IMR-90 (cell line): ENCODE measurements at regions not wholly inside any gene's neighbourhood (a gene's known extent, or its start where the extent isn't known, plus 50 kb on each side); places are given as distances from the start of the nearest gene placed in this dataset.

Experiments used
- ATAC-seq: fragments of 200-7000 bp; cut with Tn5 transposase; 2 replicates; pipeline ENCODE4 v1.9.1; 2020; ENCODE audit warnings: low read depth, mild to moderate bottlenecking, moderate library complexity
- BruUV-seq: library from RNA; stranded (reverse); fragments of 400-500 nt; replicated peaks from 2 replicates; lab custom pipeline; 2021; lab: Mats Ljungman, UMichigan
- CTCF ChIA-PET: fragments of 300-600 bp; formaldehyde crosslinking; extraction: SDS; loops from one replicate; lab custom pipeline; 2021; ENCODE audit warnings: antibody characterized with exemption; lab: Yijun Ruan, JAX
- POLR2A ChIA-PET: fragments of 300-600 bp; sonication (Branson Sonifier 250); formaldehyde crosslinking; loops from one replicate; lab custom pipeline; 2022; ENCODE audit warnings: antibody characterized with exemption; ENCODE audit not compliant: unreplicated experiment; lab: Charles Lee
- DNase-seq: peaks from one replicate; pipeline ENCODE4 v3.0.0; 2013
- H2AFZ ChIP-seq: replicated peaks from 2 replicates; pipeline ENCODE3; 2013; ENCODE audit warnings: low read length, mild to moderate bottlenecking; ENCODE audit not compliant: poor library complexity
- H2AK5ac ChIP-seq: 2 replicates; pipeline ENCODE4 v1.6.1; 2013; ENCODE audit warnings: low read depth, low read length, inconsistent platforms
- H2AK9ac ChIP-seq: replicated peaks from 2 replicates; pipeline ENCODE3; 2013; ENCODE audit warnings: mild to moderate bottlenecking, low read depth, low read length, moderate library complexity; ENCODE audit not compliant: poor library complexity
- H2BK120ac ChIP-seq: 2 replicates; pipeline ENCODE4 v1.6.1; 2013; ENCODE audit warnings: low read depth, low read length, inconsistent platforms
- H2BK15ac ChIP-seq: 3 replicates; pipeline ENCODE4 v1.6.1; 2013; ENCODE audit warnings: low read depth, low read length, inconsistent platforms
- H2BK20ac ChIP-seq: 2 replicates; pipeline ENCODE4 v1.6.1; 2013; ENCODE audit warnings: low read depth, mild to moderate bottlenecking, inconsistent platforms, low read length, moderate library complexity
- H2BK5ac ChIP-seq: 2 replicates; pipeline ENCODE4 v1.6.1; 2013; ENCODE audit warnings: mild to moderate bottlenecking, low read depth, low read length, inconsistent platforms; ENCODE audit not compliant: poor library complexity, severe bottlenecking
- H3K14ac ChIP-seq: replicated peaks from 2 replicates; pipeline ENCODE4 v1.6.1; 2013; ENCODE audit warnings: low read depth, low read length, inconsistent platforms
- H3K18ac ChIP-seq: 2 replicates; pipeline ENCODE4 v1.6.1; 2013; ENCODE audit warnings: low read depth, low read length, control low read depth
- H3K23ac ChIP-seq: 2 replicates; pipeline ENCODE4 v1.6.1; 2013; ENCODE audit warnings: low read depth, low read length, inconsistent platforms
- H3K27ac ChIP-seq: 2 replicates; pipeline ENCODE4 v1.5.1; 2013; ENCODE audit warnings: mild to moderate bottlenecking, control low read depth, low read length; ENCODE audit not compliant: insufficient read depth
- H3K27me3 ChIP-seq: 2 replicates; pipeline ENCODE4 v1.6.1; 2013; ENCODE audit warnings: low read length; ENCODE audit not compliant: control insufficient read depth, insufficient read depth
- H3K36me3 ChIP-seq: 2 replicates; pipeline ENCODE4 v1.6.1; 2013; ENCODE audit warnings: low read length, mixed read lengths; ENCODE audit not compliant: control insufficient read depth, insufficient read depth
- H3K4ac ChIP-seq: 2 replicates; pipeline ENCODE4 v1.6.1; 2013; ENCODE audit warnings: low read depth, low read length, inconsistent platforms
- H3K4me1 ChIP-seq: 2 replicates; pipeline ENCODE4 v1.6.1; 2013; ENCODE audit warnings: low read length, mixed read lengths; ENCODE audit not compliant: control insufficient read depth, insufficient read depth
- H3K4me2 ChIP-seq: 2 replicates; pipeline ENCODE4 v1.6.1; 2013; ENCODE audit warnings: low read depth, mild to moderate bottlenecking, control low read depth, low read length, moderate library complexity
- H3K4me3 ChIP-seq: 2 replicates; pipeline ENCODE4 v1.5.1; 2013; ENCODE audit warnings: low read depth, mild to moderate bottlenecking, control low read depth, low read length, moderate library complexity; ENCODE audit not compliant: insufficient read depth
- H3K56ac ChIP-seq: 2 replicates; pipeline ENCODE4 v1.6.1; 2013; ENCODE audit warnings: low read length, inconsistent platforms; ENCODE audit not compliant: insufficient read depth; ENCODE audit errors: extremely low read depth
- H3K79me1 ChIP-seq, 2 experiments: 2 replicates each; pipeline ENCODE4 v1.6.1; 2013; ENCODE audit warnings: low read length in 2 of 2, inconsistent platforms in 1 of 2, low read depth in 1 of 2
- H3K9ac ChIP-seq: 2 replicates; pipeline ENCODE4 v1.6.1; 2013; ENCODE audit warnings: low read depth, low read length, control low read depth
- H3K9me1 ChIP-seq: 2 replicates; pipeline ENCODE4 v1.6.1; 2013; ENCODE audit warnings: low read length, inconsistent platforms; ENCODE audit not compliant: insufficient read depth
- H3K9me3 ChIP-seq: 2 replicates; pipeline ENCODE4 v1.6.1; 2013; ENCODE audit warnings: low read length; ENCODE audit not compliant: control insufficient read depth, insufficient read depth
- H4K20me1 ChIP-seq: 2 replicates; pipeline ENCODE4 v1.6.1; 2013; ENCODE audit warnings: low read length, inconsistent platforms; ENCODE audit not compliant: insufficient read depth
- H4K5ac ChIP-seq: 2 replicates; pipeline ENCODE4 v1.6.1; 2013; ENCODE audit warnings: mild to moderate bottlenecking, low read depth, low read length, control low read depth
- H4K8ac ChIP-seq, 2 experiments: 2 replicates each; pipeline ENCODE4 v1.6.1; 2013; ENCODE audit warnings: low read depth in 2 of 2, low read length in 2 of 2, control low read depth in 1 of 2, inconsistent platforms in 1 of 2
- H4K91ac ChIP-seq: 2 replicates; pipeline ENCODE4 v1.6.1; 2013; ENCODE audit warnings: low read depth, low read length, inconsistent platforms; ENCODE audit not compliant: insufficient read depth
- CEBPB ChIP-seq: IDR thresholded peaks from 2 replicates; pipeline ENCODE4 v1.6.1; 2012; ENCODE audit warnings: low read depth, low read length, improper control_type of control experiment
- CHD1 ChIP-seq: IDR thresholded peaks from 2 replicates; pipeline ENCODE4 v1.6.1; 2012; ENCODE audit warnings: low read depth, low read length, improper control_type of control experiment
- FOS ChIP-seq: fragments of 150-350 bp; IDR thresholded peaks from 2 replicates; pipeline ENCODE4 v1.6.1; 2016; ENCODE audit warnings: low read depth, low read length
- NFE2L2 ChIP-seq: fragments of 150-350 bp; IDR thresholded peaks from 2 replicates; pipeline ENCODE4 v1.6.1; 2016; ENCODE audit warnings: low read depth, mild to moderate bottlenecking, low read length
- WGBS, 2 experiments: methylation state at CpG; one replicate each; pipeline versions ENCODE4 v1.1.5 to v1.1.7; 2013; ENCODE audit warnings: missing lambda C conversion rate in 2 of 2; ENCODE audit not compliant: insufficient read length in 1 of 2; ENCODE audit errors: extremely low coverage in 2 of 2; 5-methylcytosine and 5-hydroxymethylcytosine counted together
- dilution Hi-C: fragments of 300-500 bp; cut with HindIII; formaldehyde crosslinking; loops from one replicate; pipeline ENCODE4 v1.14.3; 2018; ENCODE audit warnings: low sequenced_read_pairs; ENCODE audit not compliant: unreplicated experiment
- in situ Hi-C: fragments of 300-500 bp; cut with MboI; formaldehyde crosslinking; loops from 3 replicates; pipeline ENCODE4 v1.14.3; 2019; ENCODE audit warnings: low sequenced_read_pairs, inconsistent platforms, mixed read lengths
- intact Hi-C: fragments of 100-400 bp; cut with micrococcal nuclease; formaldehyde crosslinking; loops from 2 replicates; pipeline ENCODE4 v1.10.0; 2022
- TF ChIP-seq, protein P1 (sequence below): fragments of 150-350 bp; IDR thresholded peaks from 2 replicates; pipeline ENCODE4 v1.6.1; 2017; ENCODE audit warnings: mild to moderate bottlenecking, antibody characterized with exemption, low read length, low read depth

DNA sequence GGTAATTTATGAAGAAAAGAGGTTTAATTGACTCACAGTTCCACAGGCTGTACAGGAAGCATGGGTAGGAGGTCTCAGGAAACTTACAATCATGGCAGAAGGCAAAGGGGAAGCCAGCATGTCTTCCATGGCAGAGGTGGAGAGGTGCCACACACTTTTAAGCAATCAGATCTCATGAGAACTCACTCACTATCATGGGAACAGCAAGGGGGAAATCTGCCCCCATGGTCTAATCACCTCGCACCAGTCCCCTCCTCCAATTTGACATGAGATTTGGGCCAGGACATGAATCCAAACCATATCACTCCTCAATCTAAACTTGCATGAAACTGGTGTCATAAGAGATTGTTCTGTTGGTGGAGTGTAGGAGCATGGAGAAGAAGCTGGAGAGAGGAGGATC is 51.6 kb upstream of the CCN6 start:
- H3K9me1 ChIP-seq, result no peaks in the 10 kb centered on the region
- no peak overlapping the region for H3K4me3 ChIP-seq
- ATAC-seq, result no peak
- no peak overlapping the region for H3K56ac ChIP-seq
- no peaks in the 10 kb centered on the region for H4K20me1 ChIP-seq
- no peak overlapping the region for H2AK9ac ChIP-seq
- no peak overlapping the region for H2AK5ac ChIP-seq
- H3K27ac ChIP-seq, result no peak overlapping the region
- no peak overlapping the region for H2BK20ac ChIP-seq
- no peak overlapping the region for H3K23ac ChIP-seq
- dilution Hi-C loops, result no loop called here
- no peak overlapping the region for H4K8ac ChIP-seq
- H4K91ac ChIP-seq, result no peak overlapping the region
- H3K14ac ChIP-seq, result no peak overlapping the region
- H3K79me1 ChIP-seq, result no peaks in the 10 kb centered on the region
- in situ Hi-C loops, result no loop called here
- H3K36me3 ChIP-seq, result no peaks in the 10 kb centered on the region
- no peaks in the 10 kb centered on the region for H3K9me3 ChIP-seq
- TF ChIP-seq CEBPB (no peak), NFE2L2 (no peak), FOS (no peak), CHD1 (no peak)
- TF ChIP-seq, protein P1, sequence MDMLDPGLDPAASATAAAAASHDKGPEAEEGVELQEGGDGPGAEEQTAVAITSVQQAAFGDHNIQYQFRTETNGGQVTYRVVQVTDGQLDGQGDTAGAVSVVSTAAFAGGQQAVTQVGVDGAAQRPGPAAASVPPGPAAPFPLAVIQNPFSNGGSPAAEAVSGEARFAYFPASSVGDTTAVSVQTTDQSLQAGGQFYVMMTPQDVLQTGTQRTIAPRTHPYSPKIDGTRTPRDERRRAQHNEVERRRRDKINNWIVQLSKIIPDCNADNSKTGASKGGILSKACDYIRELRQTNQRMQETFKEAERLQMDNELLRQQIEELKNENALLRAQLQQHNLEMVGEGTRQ, result no peak
- no peak overlapping the region for H3K18ac ChIP-seq
- no peak overlapping the region for H2BK120ac ChIP-seq
- no peak overlapping the region for H3K4ac ChIP-seq
- H3K9ac ChIP-seq, result no peak overlapping the region
- DNase-seq, result no peak
- peaks cover under 1% of the 10 kb centered on the region; the same call in 1 of the 2 replicates for H3K4me1 ChIP-seq
- CTCF ChIA-PET, result no interaction called here
- intact Hi-C loops, result no loop called here
- no peak overlapping the region for H3K4me2 ChIP-seq
- H3K27me3 ChIP-seq, result peaks cover 2% of the 10 kb centered on the region; the same call in 1 of the 2 replicates
- no CpG with 5 or more reads among the region's 1 CpG for WGBS, 2 experiments
- POLR2A ChIA-PET, result no interaction called here
- BruUV-seq, result no TSS peak
- H4K5ac ChIP-seq, result no peak overlapping the region
- no peak overlapping the region for H2BK15ac ChIP-seq
- H2AFZ ChIP-seq, result no peak overlapping the region
- no peak overlapping the region for H2BK5ac ChIP-seq
